ENCODE measurements at regions not wholly inside any gene's neighbourhood (a gene's known extent, or its start where the extent isn't known, plus 50 kb on each side); places are given as distances from the start of the nearest gene placed in this dataset.
"Not testable (repeated sequence)": the region's sequence is repeated elsewhere in the genome, so short reads cannot be mapped to it uniquely, and the experiment has no call there.

DNA sequence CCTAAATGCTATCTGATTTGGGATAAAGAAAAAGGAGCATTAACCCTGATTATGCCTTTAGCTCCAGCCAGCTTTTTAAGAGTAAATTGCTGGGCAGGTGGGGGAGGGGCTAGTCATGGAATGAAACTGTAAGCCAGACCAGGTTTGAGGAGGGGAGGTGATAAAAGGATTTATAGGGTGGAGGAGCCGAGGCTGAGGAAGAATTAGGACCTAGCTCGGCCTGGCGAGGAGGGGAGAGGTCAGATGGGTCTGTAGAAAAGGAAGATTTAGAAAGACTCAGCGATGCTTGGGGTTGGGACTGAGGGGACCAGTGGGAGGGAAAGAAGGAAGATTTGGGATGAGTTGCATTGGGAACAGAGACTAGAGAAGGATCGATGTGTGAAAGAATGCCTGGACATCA is 583.8 kb upstream of the MDGA2 start:
- not testable (repeated sequence) for TF ChIP-seq CTCF (conservative IDR thresholded peaks at IDR 0.05 in 1 of 2, IDR thresholded peaks at IDR 0.05 in 1 of 2; ENCODE audit: extremely low read depth in 1 of 2, insufficient read depth in 1 of 2, low read depth in 1 of 2, low read length in 2 of 2); EZH2 (IDR thresholded peaks at IDR 0.05; ENCODE audit: borderline replicate concordance, low read length)

Data from mammary epithelial cell (primary cell).